ENCODE measurements at regions not wholly inside any gene's neighbourhood (a gene's known extent, or its start where the extent isn't known, plus 50 kb on each side); places are given as distances from the start of the nearest gene placed in this dataset.

- Histone ChIP-seq H3K4me3 (ENCODE audit: low read length) (no peak overlapping the region), H3K4me1 (ENCODE audit: control insufficient read depth, low read depth, low read length) (no peaks in the 10 kb centered on the region), H3K36me3 (ENCODE audit: control insufficient read depth, low read depth, low read length) (no peaks in the 10 kb centered on the region), H3K9ac (ENCODE audit: low read length) (no peak overlapping the region), H3K27me3 (ENCODE audit: control insufficient read depth, insufficient read depth, low read length) (no peaks in the 10 kb centered on the region), H3K27ac (ENCODE audit: low read length) (no peak overlapping the region), H3K9me3 (ENCODE audit: control insufficient read depth, low read depth, low read length) (no peaks in the 10 kb centered on the region)
These were observed 253.1 kb upstream of the PITRM1 start for GRCh38 chr10:3425716-3426115.

- Histone ChIP-seq H3K27ac (ENCODE audit: low read length) (no peak overlapping the region), H3K9me3 (ENCODE audit: control insufficient read depth, low read depth, low read length) (no peaks in the 10 kb centered on the region), H3K4me3 (ENCODE audit: low read length) (no peak overlapping the region), H3K4me1 (ENCODE audit: control insufficient read depth, low read depth, low read length) (no peaks in the 10 kb centered on the region), H3K27me3 (ENCODE audit: control insufficient read depth, insufficient read depth, low read length) (no peaks in the 10 kb centered on the region), H3K9ac (ENCODE audit: low read length) (no peak overlapping the region), H3K36me3 (ENCODE audit: control insufficient read depth, low read depth, low read length) (no peaks in the 10 kb centered on the region)
These were observed 252.7 kb upstream of the PITRM1 start for GRCh38 chr10:3425261-3425660.

GRCh38 chr10:3424111-3424851 lies 251.7 kb upstream of the PITRM1 start:
- Histone ChIP-seq H3K27ac (ENCODE audit: low read length) (no peak overlapping the region), H3K9ac (ENCODE audit: low read length) (no peak overlapping the region), H3K9me3 (ENCODE audit: control insufficient read depth, low read depth, low read length) (no peaks in the 10 kb centered on the region), H3K27me3 (ENCODE audit: control insufficient read depth, insufficient read depth, low read length) (no peaks in the 10 kb centered on the region), H3K4me3 (ENCODE audit: low read length) (no peak overlapping the region), H3K36me3 (ENCODE audit: control insufficient read depth, low read depth, low read length) (no peaks in the 10 kb centered on the region), H3K4me1 (ENCODE audit: control insufficient read depth, low read depth, low read length) (no peaks in the 10 kb centered on the region)

GRCh38 chr10:3423384-3423783 lies 250.8 kb upstream of the PITRM1 start:
- Histone ChIP-seq H3K9me3 (ENCODE audit: control insufficient read depth, low read depth, low read length) (no peaks in the 10 kb centered on the region), H3K4me3 (ENCODE audit: low read length) (no peak overlapping the region), H3K4me1 (ENCODE audit: control insufficient read depth, low read depth, low read length) (no peaks in the 10 kb centered on the region), H3K9ac (ENCODE audit: low read length) (no peak overlapping the region), H3K36me3 (ENCODE audit: control insufficient read depth, low read depth, low read length) (no peaks in the 10 kb centered on the region), H3K27me3 (ENCODE audit: control insufficient read depth, insufficient read depth, low read length) (no peaks in the 10 kb centered on the region), H3K27ac (ENCODE audit: low read length) (no peak overlapping the region)

- H3K27me3 ChIP-seq (ENCODE audit: control insufficient read depth, insufficient read depth, low read length): no peaks in the 10 kb centered on the region
- no peaks in the 10 kb centered on the region for H3K36me3 ChIP-seq (ENCODE audit: control insufficient read depth, low read depth, low read length)
- no peak overlapping the region for H3K4me3 ChIP-seq (ENCODE audit: low read length)
- no peak overlapping the region for H3K9ac ChIP-seq (ENCODE audit: low read length)
- H3K9me3 ChIP-seq (ENCODE audit: control insufficient read depth, low read depth, low read length): no peaks in the 10 kb centered on the region
- no peak overlapping the region for H3K27ac ChIP-seq (ENCODE audit: low read length)
- H3K4me1 ChIP-seq (ENCODE audit: control insufficient read depth, low read depth, low read length): no peaks in the 10 kb centered on the region
These were observed 249.7 kb upstream of the PITRM1 start for GRCh38 chr10:3422282-3422681.

- H3K27me3 ChIP-seq (ENCODE audit: control insufficient read depth, insufficient read depth, low read length): no peaks in the 10 kb centered on the region
- no peaks in the 10 kb centered on the region for H3K4me1 ChIP-seq (ENCODE audit: control insufficient read depth, low read depth, low read length)
- no peak overlapping the region for H3K9ac ChIP-seq (ENCODE audit: low read length)
- no peak overlapping the region for H3K4me3 ChIP-seq (ENCODE audit: low read length)
- H3K27ac ChIP-seq (ENCODE audit: low read length): no peak overlapping the region
- H3K36me3 ChIP-seq (ENCODE audit: control insufficient read depth, low read depth, low read length): no peaks in the 10 kb centered on the region
- H3K9me3 ChIP-seq (ENCODE audit: control insufficient read depth, low read depth, low read length): no peaks in the 10 kb centered on the region
These were observed 249.1 kb upstream of the PITRM1 start for GRCh38 chr10:3421537-3422257.

GRCh38 chr10:3420527-3421469 lies 248.2 kb upstream of the PITRM1 start:
- Histone ChIP-seq H3K9ac (ENCODE audit: low read length) (no peak overlapping the region), H3K4me1 (ENCODE audit: control insufficient read depth, low read depth, low read length) (no peaks in the 10 kb centered on the region), H3K36me3 (ENCODE audit: control insufficient read depth, low read depth, low read length) (no peaks in the 10 kb centered on the region), H3K9me3 (ENCODE audit: control insufficient read depth, low read depth, low read length) (no peaks in the 10 kb centered on the region), H3K4me3 (ENCODE audit: low read length) (no peak overlapping the region), H3K27me3 (ENCODE audit: control insufficient read depth, insufficient read depth, low read length) (no peaks in the 10 kb centered on the region), H3K27ac (ENCODE audit: low read length) (no peak overlapping the region)

GRCh38 chr10:3419719-3420495 lies 247.3 kb upstream of the PITRM1 start:
- Histone ChIP-seq H3K4me3 (ENCODE audit: low read length) (no peak overlapping the region), H3K36me3 (ENCODE audit: control insufficient read depth, low read depth, low read length) (no peaks in the 10 kb centered on the region), H3K27ac (ENCODE audit: low read length) (no peak overlapping the region), H3K27me3 (ENCODE audit: control insufficient read depth, insufficient read depth, low read length) (no peaks in the 10 kb centered on the region), H3K9ac (ENCODE audit: low read length) (no peak overlapping the region), H3K4me1 (ENCODE audit: control insufficient read depth, low read depth, low read length) (no peaks in the 10 kb centered on the region), H3K9me3 (ENCODE audit: control insufficient read depth, low read depth, low read length) (no peaks in the 10 kb centered on the region)

- no peak overlapping the region for H3K27ac ChIP-seq (ENCODE audit: low read length)
- no peak overlapping the region for H3K9ac ChIP-seq (ENCODE audit: low read length)
- H3K4me1 ChIP-seq (ENCODE audit: control insufficient read depth, low read depth, low read length): no peaks in the 10 kb centered on the region
- no peaks in the 10 kb centered on the region for H3K36me3 ChIP-seq (ENCODE audit: control insufficient read depth, low read depth, low read length)
- H3K4me3 ChIP-seq (ENCODE audit: low read length): no peak overlapping the region
- H3K9me3 ChIP-seq (ENCODE audit: control insufficient read depth, low read depth, low read length): no peaks in the 10 kb centered on the region
- no peaks in the 10 kb centered on the region for H3K27me3 ChIP-seq (ENCODE audit: control insufficient read depth, insufficient read depth, low read length)
These were observed 246.3 kb upstream of the PITRM1 start for GRCh38 chr10:3418926-3419325.

- no peak overlapping the region for H3K4me3 ChIP-seq (ENCODE audit: low read length)
- no peak overlapping the region for H3K9ac ChIP-seq (ENCODE audit: low read length)
- H3K9me3 ChIP-seq (ENCODE audit: control insufficient read depth, low read depth, low read length): no peaks in the 10 kb centered on the region
- H3K27ac ChIP-seq (ENCODE audit: low read length): no peak overlapping the region
- no peaks in the 10 kb centered on the region for H3K36me3 ChIP-seq (ENCODE audit: control insufficient read depth, low read depth, low read length)
- H3K4me1 ChIP-seq (ENCODE audit: control insufficient read depth, low read depth, low read length): no peaks in the 10 kb centered on the region
- no peaks in the 10 kb centered on the region for H3K27me3 ChIP-seq (ENCODE audit: control insufficient read depth, insufficient read depth, low read length)
These were observed 245.6 kb upstream of the PITRM1 start for GRCh38 chr10:3418041-3418754.
